Fibroblast of the aortic adventitia (primary cell): ENCODE measurements at regions not wholly inside any gene's neighbourhood (a gene's known extent, or its start where the extent isn't known, plus 50 kb on each side); places are given as distances from the start of the nearest gene placed in this dataset.

Source experiments
- DNase-seq: peaks from one replicate; pipeline ENCODE4 v3.0.0-alpha.2; 2010; ENCODE audit warnings: low read depth
- H3K4me3 ChIP-seq: 2 replicates; pipeline ENCODE4 v1.5.1; 2011; ENCODE audit warnings: low read depth, mild to moderate bottlenecking, control low read depth, low read length, moderate library complexity
- TF ChIP-seq, protein P1 (sequence below): IDR thresholded peaks from 2 replicates; pipeline ENCODE4 v1.5.1; 2011; ENCODE audit warnings: mild to moderate bottlenecking, low read length, control low read depth, inconsistent platforms; ENCODE audit not compliant: insufficient read depth

GRCh38 chr15:62430552-62430951 lies 265.5 kb upstream of the C2CD4B start:
- no peak for DNase-seq
- TF ChIP-seq, protein P1, sequence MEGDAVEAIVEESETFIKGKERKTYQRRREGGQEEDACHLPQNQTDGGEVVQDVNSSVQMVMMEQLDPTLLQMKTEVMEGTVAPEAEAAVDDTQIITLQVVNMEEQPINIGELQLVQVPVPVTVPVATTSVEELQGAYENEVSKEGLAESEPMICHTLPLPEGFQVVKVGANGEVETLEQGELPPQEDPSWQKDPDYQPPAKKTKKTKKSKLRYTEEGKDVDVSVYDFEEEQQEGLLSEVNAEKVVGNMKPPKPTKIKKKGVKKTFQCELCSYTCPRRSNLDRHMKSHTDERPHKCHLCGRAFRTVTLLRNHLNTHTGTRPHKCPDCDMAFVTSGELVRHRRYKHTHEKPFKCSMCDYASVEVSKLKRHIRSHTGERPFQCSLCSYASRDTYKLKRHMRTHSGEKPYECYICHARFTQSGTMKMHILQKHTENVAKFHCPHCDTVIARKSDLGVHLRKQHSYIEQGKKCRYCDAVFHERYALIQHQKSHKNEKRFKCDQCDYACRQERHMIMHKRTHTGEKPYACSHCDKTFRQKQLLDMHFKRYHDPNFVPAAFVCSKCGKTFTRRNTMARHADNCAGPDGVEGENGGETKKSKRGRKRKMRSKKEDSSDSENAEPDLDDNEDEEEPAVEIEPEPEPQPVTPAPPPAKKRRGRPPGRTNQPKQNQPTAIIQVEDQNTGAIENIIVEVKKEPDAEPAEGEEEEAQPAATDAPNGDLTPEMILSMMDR: no peak
- no peak overlapping the region for H3K4me3 ChIP-seq

- H3K4me3 ChIP-seq: no peak overlapping the region
- TF ChIP-seq, protein P1: no peak
- no peak for DNase-seq
These were observed 266.1 kb upstream of the C2CD4B start for GRCh38 chr15:62431008-62431797.

GRCh38 chr15:62431817-62432216 lies 266.7 kb upstream of the C2CD4B start:
- DNase-seq: no peak
- H3K4me3 ChIP-seq: no peak overlapping the region
- TF ChIP-seq, protein P1: no peak

- H3K4me3 ChIP-seq: no peak overlapping the region
- no peak for DNase-seq
- TF ChIP-seq, protein P1: no peak
These were observed 267.8 kb upstream of the C2CD4B start for GRCh38 chr15:62432702-62433398.

- TF ChIP-seq, protein P1: no peak
- no peak for DNase-seq
- no peak overlapping the region for H3K4me3 ChIP-seq
These were observed 271.1 kb upstream of the C2CD4B start for GRCh38 chr15:62436235-62436634.

- TF ChIP-seq, protein P1: no peak
- DNase-seq: no peak
- no peak overlapping the region for H3K4me3 ChIP-seq
These were observed 272.7 kb upstream of the C2CD4B start for GRCh38 chr15:62437753-62438152.
